MM.1S (cell line): ENCODE measurements at regions not wholly inside any gene's neighbourhood (a gene's known extent, or its start where the extent isn't known, plus 50 kb on each side); places are given as distances from the start of the nearest gene placed in this dataset.

Experiments
- CTCF ChIP-seq: fragments of 300-600 bp; sonication (generic); IDR thresholded peaks from 2 replicates; pipeline ENCODE4 v1.5.1; 2016; ENCODE audit warnings: antibody characterized with exemption, low read length, mixed read lengths
- EZH2 ChIP-seq: fragments of 300-600 bp; sonication (generic); optimal IDR thresholded peaks from 2 replicates; pipeline ENCODE3; 2017; ENCODE audit warnings: low read depth, mild to moderate bottlenecking, antibody characterized with exemption, low read length, mixed read lengths

DNA sequence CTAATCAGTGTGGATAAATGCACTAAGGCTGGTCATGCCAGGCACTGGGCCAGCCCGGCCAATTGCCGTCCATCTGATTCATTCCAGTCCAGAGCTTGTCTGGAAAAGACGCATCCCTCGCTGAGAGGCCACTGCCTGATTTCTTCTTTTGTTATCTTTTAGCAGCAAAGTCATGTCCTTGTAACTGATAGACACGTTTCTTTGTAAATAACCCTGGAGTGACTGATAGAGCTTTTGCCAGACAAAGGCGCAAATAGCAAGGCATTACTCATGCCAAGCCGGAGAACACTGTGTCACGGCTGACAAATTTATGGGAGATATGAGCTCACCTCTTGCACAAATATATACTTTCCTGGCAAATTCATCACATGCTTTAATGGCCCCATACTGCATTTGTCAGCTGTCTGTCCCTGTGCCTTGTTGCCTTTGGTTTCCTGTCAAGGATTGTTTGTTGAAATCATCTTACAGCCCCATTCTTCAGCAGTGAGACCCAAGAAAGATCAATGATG is 164.4 kb downstream of the ETAA1 start:
- TF ChIP-seq CTCF = no peak
- TF ChIP-seq EZH2 = no peak
